DOHH2 (cell line): ENCODE measurements at regions not wholly inside any gene's neighbourhood (a gene's known extent, or its start where the extent isn't known, plus 50 kb on each side); places are given as distances from the start of the nearest gene placed in this dataset.

ENCODE experiments used
- H3F3A ChIP-seq: fragments of 200-600 bp; sonication (generic), shearing (Covaris generic); 2 replicates; pipeline ENCODE4 v1.6.0; 2016; ENCODE audit warnings: antibody characterized with exemption, mild to moderate bottlenecking; ENCODE audit not compliant: control insufficient read depth, insufficient read depth
- H3K27ac ChIP-seq: fragments of 200-600 bp; sonication (generic); 2 replicates; pipeline ENCODE4 v1.5.1; 2014; ENCODE audit warnings: low read depth, mild to moderate bottlenecking, low read length, moderate library complexity
- H3K27me3 ChIP-seq: fragments of 200-600 bp; sonication (generic); 2 replicates; pipeline ENCODE4 v1.6.1; 2014; ENCODE audit warnings: mild to moderate bottlenecking, low read length, mixed read lengths; ENCODE audit not compliant: control insufficient read depth
- H3K36me3 ChIP-seq: fragments of 200-600 bp; sonication (generic); 2 replicates; pipeline ENCODE4 v1.6.1; 2014; ENCODE audit warnings: mild to moderate bottlenecking, low read length, moderate library complexity, mixed read lengths; ENCODE audit not compliant: control insufficient read depth
- H3K4me1 ChIP-seq: fragments of 200-600 bp; sonication (generic); 2 replicates; pipeline ENCODE4 v1.6.1; 2014; ENCODE audit warnings: mild to moderate bottlenecking, low read length, mixed read lengths; ENCODE audit not compliant: control insufficient read depth
- H3K4me2 ChIP-seq: fragments of 200-600 bp; sonication (generic); 2 replicates; pipeline ENCODE4 v1.6.0; 2014; ENCODE audit warnings: mild to moderate bottlenecking, low read length, moderate library complexity
- H3K4me3 ChIP-seq: fragments of 200-600 bp; sonication (generic); 2 replicates; pipeline ENCODE4 v1.5.1; 2014; ENCODE audit warnings: mild to moderate bottlenecking, low read length, mixed read lengths
- H3K79me2 ChIP-seq: fragments of 200-600 bp; sonication (generic); 2 replicates; pipeline ENCODE4 v1.6.1; 2014; ENCODE audit warnings: mild to moderate bottlenecking, low read length, mixed read lengths; ENCODE audit not compliant: control insufficient read depth
- H3K9me2 ChIP-seq: fragments of 200-600 bp; sonication (generic); replicated peaks from 2 replicates; pipeline ENCODE4 v1.6.1; 2014; ENCODE audit warnings: mild to moderate bottlenecking, low read length, mixed read lengths; ENCODE audit not compliant: control insufficient read depth
- H3K9me3 ChIP-seq: fragments of 200-600 bp; sonication (generic); 2 replicates; pipeline ENCODE4 v1.6.1; 2014; ENCODE audit warnings: antibody characterized with exemption, low read length, mixed read lengths; ENCODE audit not compliant: control insufficient read depth, insufficient read depth
- H4K20me1 ChIP-seq: fragments of 200-600 bp; sonication (generic); 2 replicates; pipeline ENCODE4 v1.6.0; 2014; ENCODE audit warnings: low read depth, mild to moderate bottlenecking, antibody characterized with exemption, low read length, moderate library complexity; ENCODE audit not compliant: control insufficient read depth, insufficient read depth
- CTCF ChIP-seq: fragments of 200-600 bp; sonication (generic); IDR thresholded peaks from one replicate; pipeline ENCODE4 v1.5.1; 2014; ENCODE audit warnings: antibody characterized with exemption, mild to moderate bottlenecking, low read depth, low read length; ENCODE audit not compliant: poor library complexity, severe bottlenecking
- EZH2phosphoT487 ChIP-seq: fragments of 200-600 bp; sonication (generic); IDR thresholded peaks from 2 replicates; pipeline ENCODE4 v1.6.1; 2017; ENCODE audit warnings: borderline replicate concordance, mild to moderate bottlenecking, antibody characterized with exemption, low read length, moderate library complexity, mixed read lengths

- Histone ChIP-seq H3F3A (no peaks in the 10 kb centered on the region), H3K9me3 (no peaks in the 10 kb centered on the region), H3K4me1 (no peaks in the 10 kb centered on the region), H4K20me1 (no peaks in the 10 kb centered on the region), H3K79me2 (no peaks in the 10 kb centered on the region), H3K27ac (no peak overlapping the region), H3K4me2 (no peak overlapping the region), H3K27me3 (no peaks in the 10 kb centered on the region), H3K4me3 (no peak overlapping the region), H3K36me3 (no peaks in the 10 kb centered on the region), H3K9me2 (no peaks in the 10 kb centered on the region)
- TF ChIP-seq EZH2phosphoT487 (no peak), CTCF (no peak)
Observed at GRCh38 chr13:44834404-44834803, 154.9 kb downstream of the NUFIP1 start.

- no peaks in the 10 kb centered on the region for H3F3A ChIP-seq
- H3K27ac ChIP-seq = no peak overlapping the region
- H3K4me1 ChIP-seq = no peaks in the 10 kb centered on the region
- H3K79me2 ChIP-seq = no peaks in the 10 kb centered on the region
- no peak for TF ChIP-seq CTCF
- no peak for TF ChIP-seq EZH2phosphoT487
- no peaks in the 10 kb centered on the region for H3K9me3 ChIP-seq
- H3K4me3 ChIP-seq = no peak overlapping the region
- H3K27me3 ChIP-seq = no peaks in the 10 kb centered on the region
- H3K36me3 ChIP-seq = no peaks in the 10 kb centered on the region
- H4K20me1 ChIP-seq = no peaks in the 10 kb centered on the region
- H3K4me2 ChIP-seq = no peak overlapping the region
- H3K9me2 ChIP-seq = no peaks in the 10 kb centered on the region
Observed at GRCh38 chr13:44833626-44834025, 155.6 kb downstream of the NUFIP1 start.

- Histone ChIP-seq H3K27me3 (no peaks in the 10 kb centered on the region), H3K27ac (no peak overlapping the region), H3K4me3 (no peak overlapping the region), H3K9me2 (no peaks in the 10 kb centered on the region), H3K4me2 (no peak overlapping the region), H3K79me2 (no peaks in the 10 kb centered on the region), H3K36me3 (no peaks in the 10 kb centered on the region), H3K9me3 (no peaks in the 10 kb centered on the region), H3F3A (no peaks in the 10 kb centered on the region), H3K4me1 (no peaks in the 10 kb centered on the region), H4K20me1 (no peaks in the 10 kb centered on the region)
- no peak for TF ChIP-seq EZH2phosphoT487
- TF ChIP-seq CTCF = no peak
Observed at GRCh38 chr13:44833139-44833538, 156.1 kb downstream of the NUFIP1 start.
